VCaP (cell line): ENCODE measurements at regions not wholly inside any gene's neighbourhood (a gene's known extent, or its start where the extent isn't known, plus 50 kb on each side); places are given as distances from the start of the nearest gene placed in this dataset.

Experiments
- H3K27ac ChIP-seq: fragments of 450-650 bp; 2 replicates; pipeline ENCODE4 v1.5.1; 2017
- TF ChIP-seq, protein P1 (sequence below): fragments of 450-650 bp; conservative IDR thresholded peaks from 2 replicates; pipeline ENCODE4 v1.5.1; 2017; ENCODE audit warnings: mild to moderate bottlenecking, moderate library complexity

DNA sequence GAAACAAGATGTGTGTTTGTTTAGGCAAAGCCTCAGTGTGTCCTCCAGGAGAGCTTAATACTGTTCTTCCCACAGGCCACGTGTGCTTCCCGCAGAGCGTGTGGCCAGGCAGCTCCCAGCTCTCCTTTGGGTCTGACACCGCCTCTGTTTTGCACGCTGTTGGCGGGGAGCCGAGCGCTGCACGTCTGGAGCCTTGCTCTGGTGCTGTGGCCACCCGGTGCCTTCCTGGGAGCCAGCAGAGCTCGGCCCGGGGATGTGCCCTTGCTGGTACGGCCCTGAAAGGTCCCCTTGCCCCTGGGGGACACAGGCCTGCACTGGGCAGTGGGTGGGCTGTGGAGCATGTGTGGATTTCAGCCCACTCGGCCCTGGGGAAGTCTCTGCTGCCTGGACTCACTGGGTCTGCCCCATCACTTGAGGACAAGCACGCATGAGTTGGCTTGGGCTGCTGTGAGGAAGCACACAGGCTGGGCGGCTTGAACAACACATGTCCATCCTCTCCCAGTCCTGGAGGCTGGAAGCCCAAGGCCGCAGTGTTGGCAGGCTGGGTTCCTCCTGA lies 160.7 kb upstream of the HDAC4 start:
- TF ChIP-seq, protein P1, sequence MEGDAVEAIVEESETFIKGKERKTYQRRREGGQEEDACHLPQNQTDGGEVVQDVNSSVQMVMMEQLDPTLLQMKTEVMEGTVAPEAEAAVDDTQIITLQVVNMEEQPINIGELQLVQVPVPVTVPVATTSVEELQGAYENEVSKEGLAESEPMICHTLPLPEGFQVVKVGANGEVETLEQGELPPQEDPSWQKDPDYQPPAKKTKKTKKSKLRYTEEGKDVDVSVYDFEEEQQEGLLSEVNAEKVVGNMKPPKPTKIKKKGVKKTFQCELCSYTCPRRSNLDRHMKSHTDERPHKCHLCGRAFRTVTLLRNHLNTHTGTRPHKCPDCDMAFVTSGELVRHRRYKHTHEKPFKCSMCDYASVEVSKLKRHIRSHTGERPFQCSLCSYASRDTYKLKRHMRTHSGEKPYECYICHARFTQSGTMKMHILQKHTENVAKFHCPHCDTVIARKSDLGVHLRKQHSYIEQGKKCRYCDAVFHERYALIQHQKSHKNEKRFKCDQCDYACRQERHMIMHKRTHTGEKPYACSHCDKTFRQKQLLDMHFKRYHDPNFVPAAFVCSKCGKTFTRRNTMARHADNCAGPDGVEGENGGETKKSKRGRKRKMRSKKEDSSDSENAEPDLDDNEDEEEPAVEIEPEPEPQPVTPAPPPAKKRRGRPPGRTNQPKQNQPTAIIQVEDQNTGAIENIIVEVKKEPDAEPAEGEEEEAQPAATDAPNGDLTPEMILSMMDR: no peak
- H3K27ac ChIP-seq: no peak overlapping the region

DNA sequence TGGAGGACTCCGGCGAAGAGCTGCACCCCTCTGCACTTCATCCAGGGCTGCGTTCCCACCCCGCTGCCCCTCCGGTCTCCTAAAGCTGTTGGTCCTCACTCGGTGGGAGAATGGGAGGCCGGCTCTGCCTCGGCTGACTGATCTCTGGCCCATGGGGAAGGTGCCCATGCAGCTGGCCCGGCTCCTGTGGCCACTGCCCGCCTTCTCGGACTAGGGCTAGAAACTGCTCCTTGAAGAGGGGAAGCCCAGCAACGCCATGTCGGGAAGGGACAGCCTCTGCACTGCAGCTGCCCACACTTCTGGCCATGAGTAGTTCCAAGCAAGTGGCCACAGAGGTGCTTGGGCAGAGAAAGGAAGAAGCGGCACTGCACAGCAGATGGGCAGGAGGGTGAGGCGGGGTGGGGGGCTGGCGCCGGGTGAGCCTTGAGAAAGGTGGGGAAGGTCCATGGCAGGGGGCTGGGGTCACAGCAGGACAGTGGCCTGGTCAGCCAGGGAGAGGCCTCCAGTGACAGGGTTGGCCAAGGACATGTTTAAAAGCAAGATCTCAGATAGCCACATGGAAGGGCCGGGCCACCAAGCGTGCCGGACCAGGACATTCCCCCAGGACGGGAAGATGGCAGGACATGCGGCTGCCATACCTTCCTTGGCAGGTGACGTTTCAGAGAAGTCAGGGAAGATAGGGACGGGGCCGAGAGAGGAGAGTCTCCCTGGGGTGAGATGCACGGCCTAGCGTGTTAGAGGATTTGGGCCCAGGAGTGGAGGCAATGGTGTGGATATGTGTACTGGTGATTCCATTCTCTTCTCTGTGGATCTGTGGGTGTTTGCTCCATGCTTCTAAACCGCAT lies 158.8 kb upstream of the HDAC4 start:
- no peak overlapping the region for H3K27ac ChIP-seq
- TF ChIP-seq, protein P1: no peak

DNA sequence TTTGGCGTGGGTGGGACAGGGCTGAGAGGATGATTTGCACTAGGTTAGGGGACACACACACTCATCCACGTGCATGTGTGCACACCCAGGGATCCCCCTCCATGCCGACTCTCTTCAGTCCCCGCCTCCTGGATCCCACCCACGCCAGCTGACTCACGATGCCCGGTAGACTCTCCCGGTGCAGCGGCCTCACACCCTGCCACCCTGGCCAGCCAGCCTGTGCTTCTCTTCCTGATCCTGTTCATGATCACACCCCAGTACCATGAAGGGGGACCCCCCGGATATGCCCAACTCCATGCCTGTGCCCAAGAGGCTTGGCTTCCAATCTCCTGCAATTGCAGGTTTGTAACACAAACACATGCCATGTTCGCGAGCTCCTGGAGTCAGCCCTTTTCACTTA lies 157.8 kb upstream of the HDAC4 start:
- H3K27ac ChIP-seq: no peak overlapping the region
- TF ChIP-seq, protein P1: no peak

DNA sequence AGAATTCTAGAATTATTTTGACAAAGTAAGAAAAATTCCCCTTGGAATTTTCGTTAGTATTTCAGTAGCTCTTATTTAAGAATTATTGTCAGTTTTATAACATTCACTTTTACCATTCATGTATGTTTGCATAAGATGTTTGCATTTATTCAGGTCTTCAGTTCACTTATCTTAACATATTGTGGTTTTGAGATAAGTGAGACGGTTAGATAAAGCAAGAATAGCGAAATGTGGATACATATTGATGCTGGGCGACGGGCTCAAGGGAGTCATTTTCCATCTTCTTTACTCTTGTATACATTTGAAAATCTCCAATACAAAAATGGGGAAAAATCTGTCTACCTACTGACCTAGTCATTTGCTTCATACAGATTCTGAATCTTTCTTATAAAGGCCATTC lies 156.7 kb upstream of the HDAC4 start:
- TF ChIP-seq, protein P1: no peak
- no peak overlapping the region for H3K27ac ChIP-seq

DNA sequence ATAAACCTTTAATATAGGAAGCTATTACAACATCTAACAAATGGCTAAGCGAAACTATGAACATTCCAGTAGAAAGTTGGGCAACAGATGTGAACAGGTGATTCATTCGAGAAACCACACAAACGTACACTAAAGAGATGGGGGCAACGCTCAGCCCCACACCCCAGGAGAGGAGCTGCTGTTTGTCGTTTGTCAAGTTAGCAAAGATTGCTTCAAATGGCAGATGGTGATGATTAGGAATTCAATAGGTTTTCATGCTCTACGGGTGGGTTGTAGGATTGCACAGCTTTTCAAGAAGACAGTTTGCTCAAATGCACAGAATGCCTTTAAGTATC lies 154.7 kb upstream of the HDAC4 start:
- TF ChIP-seq, protein P1: no peak
- H3K27ac ChIP-seq: no peak overlapping the region

DNA sequence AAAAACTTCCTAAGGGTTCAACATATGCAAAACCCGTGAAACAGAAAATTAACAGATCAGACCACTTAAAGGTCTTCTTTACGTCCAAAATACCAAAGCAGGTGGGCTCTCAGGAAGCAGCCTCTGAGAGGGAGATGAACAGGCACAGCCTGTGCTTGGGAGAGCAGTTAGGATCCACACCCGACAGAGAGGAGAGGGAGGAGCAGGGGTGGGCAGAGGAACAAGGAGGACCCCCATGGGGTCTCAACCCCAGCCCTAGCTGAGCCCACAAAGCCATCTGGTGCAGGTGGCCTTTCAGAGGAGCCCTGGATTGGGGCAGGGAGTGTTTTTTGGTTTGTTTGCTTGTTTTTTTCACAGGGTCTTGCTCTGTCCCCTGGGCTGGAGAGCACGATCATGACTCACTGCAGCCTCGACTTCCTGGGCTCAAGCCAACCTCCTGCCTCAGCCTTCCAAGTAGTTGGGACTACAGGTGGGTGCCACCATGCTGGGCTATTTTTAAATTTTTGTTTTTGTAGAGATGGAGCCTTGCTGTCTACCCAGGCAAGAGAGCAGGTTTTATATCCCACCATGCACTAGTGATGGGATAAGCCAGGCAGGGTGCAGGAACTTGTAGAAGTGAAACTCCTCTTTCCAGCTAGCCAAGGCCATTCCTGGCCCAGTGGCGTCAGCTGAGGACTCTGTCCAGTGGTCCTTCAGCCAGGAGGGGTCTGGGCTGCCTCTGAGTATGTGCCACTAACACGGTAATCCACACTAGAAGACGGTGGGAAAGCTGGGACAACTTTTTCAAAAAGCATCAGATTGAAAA lies 154.1 kb upstream of the HDAC4 start:
- H3K27ac ChIP-seq: no peak overlapping the region
- TF ChIP-seq, protein P1: no peak

DNA sequence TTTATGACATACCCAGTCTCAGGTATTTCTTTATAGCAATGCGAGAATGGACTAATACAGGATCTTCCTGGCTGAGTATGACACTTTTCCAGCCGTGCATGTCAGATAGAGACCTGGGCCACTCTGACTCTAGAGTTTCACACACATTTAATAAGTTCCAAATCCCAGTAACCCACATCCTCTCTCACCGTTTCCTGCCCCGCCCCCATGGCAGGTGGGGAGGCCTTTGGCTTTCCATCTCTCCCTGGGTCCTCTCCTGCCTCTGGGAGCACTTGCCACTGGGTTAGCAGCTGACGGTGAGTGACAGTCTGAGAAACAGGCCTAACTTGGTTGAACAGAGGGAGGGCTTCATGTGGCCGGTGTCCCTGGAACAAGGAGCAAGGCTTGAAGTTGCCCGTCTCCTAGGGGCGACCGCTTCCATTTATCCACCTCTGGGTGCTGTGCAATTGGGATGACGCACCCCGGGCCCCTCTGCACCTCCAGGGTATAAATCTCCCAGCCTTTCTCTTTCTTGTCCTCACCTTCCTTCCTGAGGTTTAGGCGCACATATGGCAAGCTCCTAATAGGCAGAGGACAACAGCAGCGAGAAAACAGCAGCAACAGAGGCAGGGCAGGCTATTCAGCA lies 152.7 kb upstream of the HDAC4 start:
- TF ChIP-seq, protein P1: no peak
- no peak overlapping the region for H3K27ac ChIP-seq
